C1 segment of cervical spinal cord (tissue), 14 donors: ENCODE measurements at regions not wholly inside any gene's neighbourhood (a gene's known extent, or its start where the extent isn't known, plus 50 kb on each side); places are given as distances from the start of the nearest gene placed in this dataset.

Experiments used
- DNase-seq, 14 donors: peaks; one replicate each; lab custom pipeline; 2025; lab: John Stamatoyannopoulos, UW

DNA sequence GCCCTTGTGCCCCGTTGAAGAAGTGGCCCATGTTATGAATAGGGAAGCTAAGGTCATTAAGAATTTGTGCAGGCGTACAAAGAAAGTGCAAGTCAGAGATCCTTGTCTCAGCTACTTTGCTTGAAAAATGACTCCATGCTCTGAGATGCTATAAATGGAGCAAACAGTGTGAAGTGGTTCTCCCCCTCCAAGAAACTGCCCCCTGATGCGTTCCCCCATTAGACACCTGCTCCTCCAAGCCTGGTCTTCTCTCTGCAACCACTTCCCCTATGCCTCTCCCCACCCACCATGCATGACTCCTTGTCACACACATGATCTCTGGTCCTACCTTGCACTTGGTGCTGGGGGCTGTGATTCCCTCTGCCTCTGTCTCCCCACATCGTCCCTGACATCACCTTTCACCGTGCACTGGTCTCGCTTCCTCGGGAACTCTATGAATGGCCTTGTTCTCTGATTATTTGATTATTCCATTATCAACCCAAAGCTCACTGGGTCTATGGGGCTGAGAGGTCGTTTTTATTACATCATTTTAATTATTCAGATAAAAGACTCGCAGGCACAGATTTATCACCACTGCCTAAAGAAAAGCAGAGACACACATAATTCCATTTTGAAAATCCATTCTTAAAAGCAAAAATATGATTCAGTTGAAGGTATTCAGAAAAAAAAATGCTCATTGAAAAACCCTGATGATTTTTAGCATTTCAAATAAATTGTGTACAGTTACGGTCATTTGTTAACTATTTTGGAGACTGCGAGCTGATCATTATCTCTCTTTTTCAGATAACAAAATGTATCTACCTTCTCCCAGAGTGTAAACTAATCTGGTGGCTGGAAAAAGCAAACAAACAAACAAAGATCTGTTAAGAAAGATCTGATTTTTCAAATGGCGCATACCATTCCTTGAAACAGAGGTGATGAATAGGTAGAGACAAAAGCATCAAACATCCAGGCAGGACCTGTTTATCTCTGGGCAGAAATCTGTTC is 294.9 kb downstream of the SOX11 start:
- DNase-seq = no peak

DNA sequence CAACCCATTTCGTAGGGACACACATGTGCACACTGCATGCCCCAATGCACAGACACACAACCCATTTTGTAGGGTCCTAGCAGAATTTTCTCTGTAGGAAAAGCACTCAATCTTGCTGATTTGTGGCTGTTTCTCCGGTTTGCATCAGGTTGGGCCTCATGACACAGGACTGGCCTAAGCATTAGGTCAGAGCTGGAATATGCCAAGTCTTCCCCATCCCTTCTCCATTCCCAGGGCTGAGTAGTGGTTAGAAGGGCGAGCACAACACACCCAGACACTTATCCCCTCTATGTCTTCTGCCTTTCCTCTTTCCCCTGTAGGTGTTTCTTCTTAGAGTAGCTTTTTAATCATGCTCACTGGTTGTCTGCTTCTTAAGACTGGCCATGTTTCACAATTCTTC is 295.9 kb downstream of the SOX11 start:
- no peak for DNase-seq

DNA sequence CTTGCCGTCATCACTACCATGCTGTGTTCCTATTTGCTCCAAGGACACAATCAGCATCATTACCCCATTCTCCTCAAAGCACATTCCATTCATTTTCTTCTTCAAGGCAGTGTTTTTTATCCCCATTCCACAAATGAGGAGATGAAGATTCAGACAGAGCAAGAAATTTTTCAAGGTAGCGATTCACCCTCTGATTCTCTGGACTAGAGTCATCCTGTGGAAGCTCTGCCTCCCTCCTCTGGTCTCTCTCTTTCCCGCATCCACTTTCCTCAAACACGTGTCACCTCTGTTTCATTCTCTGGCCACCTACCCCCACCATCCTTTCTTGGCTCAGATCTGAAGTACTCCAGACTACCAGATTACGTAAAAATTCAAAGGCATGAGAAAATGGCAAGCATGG is 297.9 kb downstream of the SOX11 start:
- no peak for DNase-seq

GRCh38 chr2:5991305-5991968 is 299.3 kb downstream of the SOX11 start:
- DNase-seq = no peak

GRCh38 chr2:5995832-5996231 is 303.6 kb downstream of the SOX11 start:
- DNase-seq = no peak

DNA sequence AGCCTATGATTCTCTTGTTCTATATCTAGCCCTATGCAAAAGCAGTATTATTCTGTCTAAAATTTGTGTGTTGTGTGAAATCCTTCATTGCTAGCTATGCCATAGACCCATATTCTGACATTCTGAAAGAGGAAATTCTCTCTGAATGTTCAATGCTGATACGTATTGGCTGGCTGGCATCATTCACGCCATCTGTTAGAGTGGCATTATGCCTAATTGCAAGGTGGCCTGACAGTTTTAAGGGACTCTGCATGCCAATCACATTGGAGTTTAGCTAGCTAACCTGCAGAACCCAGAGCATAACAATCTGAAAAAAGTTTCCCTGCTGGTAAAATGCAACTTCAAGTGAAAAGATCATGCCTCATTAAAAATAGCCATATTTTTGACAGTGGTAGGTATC is 316.0 kb downstream of the SOX11 start:
- peak in 1 of 14 donors; percentile 26 for DNase-seq

GRCh38 chr2:6008726-6009125 is 316.5 kb downstream of the SOX11 start:
- no peak for DNase-seq

DNA sequence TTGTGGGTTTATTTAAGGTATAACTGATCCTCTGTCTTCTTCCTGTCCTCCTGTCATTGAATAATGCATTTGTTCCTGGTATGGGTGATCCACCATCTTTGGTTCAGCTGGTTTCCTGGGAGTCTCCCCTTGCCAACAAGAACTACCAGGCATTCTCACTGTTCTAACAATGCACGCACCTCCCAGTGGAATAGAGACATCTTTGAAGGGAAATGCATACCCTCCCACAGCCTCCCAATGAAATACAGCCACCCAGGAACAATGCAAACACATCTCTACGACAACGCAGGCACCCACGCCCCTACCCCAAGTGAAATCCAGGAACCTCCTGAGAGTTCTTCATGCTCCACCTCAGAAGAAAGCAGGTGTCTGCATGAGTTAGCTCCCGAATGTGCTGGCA is 318.0 kb downstream of the SOX11 start:
- no peak for DNase-seq

GRCh38 chr2:6011921-6012320 is 319.7 kb downstream of the SOX11 start:
- DNase-seq = no peak

DNA sequence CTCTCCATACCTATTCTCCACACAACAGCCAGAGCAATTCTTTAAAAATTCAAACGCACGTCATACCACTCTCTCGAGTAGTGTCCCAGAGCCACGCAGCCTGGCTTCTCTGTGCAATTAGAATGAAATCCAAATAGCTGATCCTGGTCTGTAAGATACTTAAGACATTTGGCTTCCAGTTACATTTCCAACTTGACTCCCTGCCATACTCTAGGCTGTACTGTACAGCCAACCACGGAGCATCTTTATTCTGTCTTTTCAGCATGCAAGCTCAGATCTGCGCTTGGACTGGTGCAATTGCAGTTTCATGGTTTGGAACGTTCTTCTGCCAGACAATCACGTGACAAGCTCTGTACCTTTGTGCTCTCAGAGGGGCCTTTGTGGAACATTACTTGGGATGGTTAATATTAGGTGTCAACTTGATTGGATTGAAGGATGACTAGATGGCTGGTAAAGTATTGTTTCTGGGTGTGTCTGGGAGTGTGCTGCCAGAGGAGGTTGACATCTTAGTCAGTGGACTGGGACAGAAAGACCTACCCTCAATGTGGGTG is 325.6 kb downstream of the SOX11 start:
- DNase-seq = no peak

GRCh38 chr2:6024229-6024628 is 332.0 kb downstream of the SOX11 start:
- no peak for DNase-seq

DNA sequence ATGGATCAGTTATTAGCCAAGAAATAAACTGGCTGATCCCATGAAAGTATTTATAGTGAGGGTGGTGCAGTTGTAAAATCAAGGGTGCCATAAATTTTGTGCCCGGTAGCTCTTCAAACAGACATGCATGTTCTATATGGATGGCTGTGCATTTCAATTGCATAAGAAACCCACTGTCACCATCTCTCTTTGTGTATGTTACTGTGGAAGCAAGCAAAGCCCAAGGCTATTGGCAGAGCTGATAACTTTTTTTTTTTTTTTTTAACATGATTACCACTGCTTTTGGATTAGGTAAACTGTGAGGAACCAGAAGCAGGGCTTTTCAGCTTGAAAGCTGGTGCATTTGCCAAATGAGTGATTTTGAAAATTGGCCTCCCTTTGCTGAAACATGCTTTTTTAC is 332.6 kb downstream of the SOX11 start:
- no peak for DNase-seq

DNA sequence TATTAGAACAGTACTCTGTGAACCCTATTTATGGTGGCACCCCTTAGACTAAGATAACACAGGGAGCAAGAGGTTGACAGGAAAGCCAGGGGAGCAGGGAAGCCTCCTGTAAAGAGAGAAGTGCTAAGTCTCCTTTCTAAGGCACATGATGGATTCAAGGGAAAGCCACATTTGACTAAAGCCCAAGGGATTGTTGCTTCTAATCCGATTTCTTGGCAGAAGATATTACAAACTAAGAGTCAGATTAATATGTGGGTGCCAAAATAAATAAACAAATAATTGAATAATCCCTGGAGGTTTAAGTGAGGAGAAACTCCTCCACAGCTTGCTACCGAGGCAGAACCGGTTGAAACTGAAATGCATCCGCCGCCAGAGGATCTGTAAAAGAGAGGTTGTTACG is 333.2 kb downstream of the SOX11 start:
- no peak for DNase-seq

- no peak for DNase-seq
Observed at GRCh38 chr2:6027066-6027465, 334.9 kb downstream of the SOX11 start.

DNA sequence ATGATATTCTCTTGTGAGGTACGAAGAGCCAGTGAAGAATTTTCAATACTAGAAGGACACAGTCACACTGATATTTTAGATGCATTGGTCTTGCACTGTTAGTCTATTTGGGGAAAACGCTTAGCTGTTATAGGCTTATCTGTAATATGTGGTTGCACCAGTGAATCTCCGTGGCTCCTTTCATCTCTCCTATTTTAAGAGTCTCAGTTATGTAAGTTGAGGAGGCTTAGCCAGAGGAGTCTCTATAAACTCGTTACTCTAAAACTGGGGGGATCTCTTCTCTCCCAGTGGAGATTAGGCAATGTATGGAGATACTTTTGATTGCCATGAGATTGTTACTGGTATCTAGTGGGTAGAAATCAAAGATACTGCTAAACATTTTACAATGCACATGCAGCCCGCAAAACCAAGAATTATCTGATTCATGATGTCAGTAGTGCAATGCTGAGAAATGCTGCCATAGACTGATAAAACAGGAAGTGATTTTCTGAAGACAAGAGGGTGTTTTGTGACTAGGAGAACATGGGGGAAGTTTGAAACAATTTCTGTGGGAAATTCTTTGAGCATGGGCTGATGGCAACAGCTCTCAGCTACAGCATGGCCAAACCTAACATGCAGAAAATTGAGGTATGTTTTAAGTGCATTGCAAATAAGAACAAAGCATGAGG is 339.1 kb downstream of the SOX11 start:
- no peak for DNase-seq

DNA sequence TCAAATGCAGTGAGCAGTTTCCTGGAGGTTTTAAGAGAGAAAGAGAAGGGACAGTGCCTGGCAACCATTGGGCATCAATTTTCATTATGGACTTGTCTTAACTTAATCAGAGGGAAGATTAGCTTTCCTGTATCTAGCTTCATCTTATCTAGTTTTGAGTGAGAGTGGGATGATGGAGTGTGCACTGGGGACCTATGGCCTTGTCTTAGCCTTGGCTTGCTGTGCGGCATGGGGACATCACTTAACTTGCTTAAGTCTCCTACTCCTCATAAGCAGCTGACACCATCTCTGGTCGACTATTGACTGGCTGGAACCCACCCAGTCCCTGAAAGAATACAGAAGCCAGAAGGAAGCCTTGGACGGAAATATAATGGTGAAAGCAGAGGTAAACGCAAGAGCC is 344.0 kb downstream of the SOX11 start:
- no peak for DNase-seq

- no peak for DNase-seq
Observed at GRCh38 chr2:6043238-6043637, 351.1 kb downstream of the SOX11 start.

DNA sequence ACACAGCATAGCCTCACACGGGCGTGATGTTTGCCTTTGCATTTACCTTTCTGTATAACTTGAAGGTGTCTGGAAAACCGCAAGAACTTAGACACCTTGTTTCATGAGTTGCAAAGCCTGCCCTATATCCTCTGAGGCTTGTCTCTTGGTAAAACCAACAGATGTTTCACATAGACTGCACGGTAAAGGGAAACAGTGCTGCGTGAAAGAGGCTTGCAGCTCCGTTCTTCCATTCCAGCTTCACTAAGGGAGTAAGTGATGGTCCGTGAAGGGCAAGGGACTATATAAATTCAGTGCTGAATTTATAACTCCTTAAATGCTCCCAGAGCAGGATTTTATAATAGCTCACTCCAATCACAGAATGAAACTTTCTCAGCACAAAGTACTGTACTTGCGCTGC is 360.5 kb downstream of the SOX11 start:
- DNase-seq = no peak

DNA sequence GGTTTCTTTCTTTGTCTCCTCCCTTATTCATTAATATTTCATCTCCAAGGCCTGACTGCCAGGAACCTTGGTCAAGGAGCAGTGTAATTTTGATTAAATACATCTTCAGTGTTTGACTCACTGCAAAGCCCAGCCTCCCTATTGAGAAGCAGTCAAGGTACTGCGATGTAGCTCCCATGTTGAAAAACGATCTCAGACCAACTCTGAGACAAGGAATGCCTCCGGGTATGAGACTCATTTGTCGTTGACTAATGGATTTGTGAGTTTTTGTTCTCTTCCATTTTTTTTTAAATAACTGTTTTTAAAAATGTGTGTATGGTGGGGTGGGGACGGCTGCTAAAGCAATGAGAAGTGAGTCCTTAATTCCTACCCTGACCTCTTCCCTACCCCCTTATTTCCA is 361.6 kb downstream of the SOX11 start:
- no peak for DNase-seq

DNA sequence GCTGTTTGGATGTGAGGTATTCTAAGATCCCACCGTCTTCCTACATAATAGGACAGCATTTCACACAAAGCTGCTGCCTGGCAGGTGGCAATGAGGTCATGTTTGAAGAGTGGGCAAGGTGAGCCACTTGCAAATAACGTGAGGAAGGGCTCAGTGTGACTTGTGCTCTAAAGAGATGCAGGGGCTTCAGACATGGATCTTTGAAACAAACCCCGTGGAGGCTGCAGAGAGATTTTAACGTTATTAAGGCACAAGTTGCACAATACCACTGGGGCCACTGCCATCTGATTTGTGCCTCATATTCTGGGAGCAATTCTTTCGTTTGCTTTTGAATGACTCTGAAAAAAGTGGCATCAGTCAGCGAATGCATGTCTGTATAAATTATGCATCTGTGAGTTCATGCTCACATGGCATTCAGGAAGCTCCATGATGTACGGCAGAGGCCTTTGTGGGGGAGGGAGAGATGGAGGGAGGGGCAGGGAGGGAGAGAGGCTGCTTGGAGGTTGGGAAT is 362.0 kb downstream of the SOX11 start:
- no peak for DNase-seq

DNA sequence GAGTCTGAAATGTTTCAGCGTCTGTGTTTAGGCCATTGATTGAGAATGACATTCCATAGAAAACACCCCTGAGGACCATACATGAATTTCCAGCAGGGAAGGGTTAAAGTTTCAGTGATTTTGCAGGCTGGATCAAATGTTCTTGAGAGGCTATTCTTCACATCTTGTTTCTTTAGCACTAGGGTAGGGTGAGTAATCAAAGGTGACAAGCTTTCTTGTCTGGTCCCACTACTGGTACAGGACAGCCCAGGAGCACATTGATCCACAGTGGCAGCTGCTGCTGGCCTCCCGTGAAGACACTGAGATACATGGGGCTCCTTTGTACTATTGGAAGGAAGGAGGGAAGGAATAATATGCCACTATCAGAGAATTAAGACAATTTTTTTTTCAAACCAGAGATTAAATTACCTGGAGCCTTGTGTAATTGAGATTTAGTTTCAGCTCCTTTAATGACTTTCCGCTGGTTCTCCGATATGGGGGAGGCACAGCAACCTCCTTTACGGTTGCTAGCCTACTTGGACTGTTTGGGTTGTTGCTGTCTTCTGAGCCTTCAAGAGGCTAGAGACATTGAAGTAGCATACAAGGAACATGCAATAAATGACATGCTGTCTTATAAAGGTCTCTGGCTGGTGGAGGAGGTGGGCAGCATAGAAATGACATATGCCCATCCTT is 368.9 kb downstream of the SOX11 start:
- no peak for DNase-seq
